H9 (cell line): ENCODE measurements at regions not wholly inside any gene's neighbourhood (a gene's known extent, or its start where the extent isn't known, plus 50 kb on each side); places are given as distances from the start of the nearest gene placed in this dataset.

Source experiments
- DNase-seq: peaks from one replicate; pipeline ENCODE4 v3.0.0-alpha.2; 2017
- H2AFZ ChIP-seq: one replicate; pipeline ENCODE4 v1.6.1; 2013; ENCODE audit warnings: mild to moderate bottlenecking, low read length, control low read depth, moderate library complexity
- H2AK5ac ChIP-seq: 2 replicates; pipeline ENCODE4 v1.6.1; 2013; ENCODE audit warnings: low read length, control low read depth, mixed read lengths; ENCODE audit not compliant: insufficient read length
- H2BK120ac ChIP-seq: one replicate; pipeline ENCODE4 v1.6.1; 2013; ENCODE audit warnings: low read depth, mild to moderate bottlenecking, low read length, control low read depth, inconsistent platforms; ENCODE audit not compliant: poor library complexity, severe bottlenecking
- H2BK12ac ChIP-seq: 2 replicates; pipeline ENCODE4 v1.6.1; 2013; ENCODE audit warnings: low read length, control low read depth, mixed read lengths, low read depth; ENCODE audit not compliant: insufficient read length
- H2BK15ac ChIP-seq: 2 replicates; pipeline ENCODE4 v1.6.1; 2013; ENCODE audit warnings: low read depth, low read length, control low read depth
- H2BK20ac ChIP-seq: one replicate; pipeline ENCODE4 v1.6.1; 2013; ENCODE audit warnings: low read depth, mild to moderate bottlenecking, low read length, control low read depth, inconsistent platforms; ENCODE audit not compliant: poor library complexity, severe bottlenecking
- H2BK5ac ChIP-seq: 2 replicates; pipeline ENCODE4 v1.6.1; 2013; ENCODE audit warnings: low read length, control low read depth, mixed read lengths; ENCODE audit not compliant: insufficient read length
- H3K14ac ChIP-seq: 2 replicates; pipeline ENCODE4 v1.6.1; 2013; ENCODE audit warnings: low read length, control low read depth; ENCODE audit not compliant: insufficient read depth
- H3K18ac ChIP-seq: 2 replicates; pipeline ENCODE4 v1.6.1; 2013; ENCODE audit warnings: low read depth, mild to moderate bottlenecking, mixed read lengths, low read length, control low read depth; ENCODE audit not compliant: insufficient read length
- H3K23ac ChIP-seq: 2 replicates; pipeline ENCODE4 v1.6.1; 2013; ENCODE audit warnings: low read length, control low read depth, mixed read lengths, low read depth; ENCODE audit not compliant: insufficient read length
- H3K23me2 ChIP-seq: 2 replicates; pipeline ENCODE4 v1.6.1; 2013; ENCODE audit warnings: low read depth, mild to moderate bottlenecking, mixed read lengths, low read length, control low read depth; ENCODE audit not compliant: insufficient read length, poor library complexity, severe bottlenecking
- H3K27ac ChIP-seq: 2 replicates; pipeline ENCODE4 v1.5.1; 2013; ENCODE audit warnings: low read length, control low read depth, mixed read lengths, low read depth; ENCODE audit not compliant: insufficient read length
- H3K27me3 ChIP-seq: 2 replicates; pipeline ENCODE4 v1.6.1; 2013; ENCODE audit warnings: low read length, control low read depth, inconsistent platforms; ENCODE audit not compliant: insufficient read depth
- H3K4ac ChIP-seq: 2 replicates; pipeline ENCODE4 v1.6.1; 2013; ENCODE audit warnings: low read depth, mild to moderate bottlenecking, control low read depth, inconsistent platforms, low read length, moderate library complexity
- H3K4me1 ChIP-seq: 2 replicates; pipeline ENCODE4 v1.6.1; 2013; ENCODE audit warnings: low read length, control low read depth, inconsistent platforms; ENCODE audit not compliant: insufficient read depth
- H3K4me2 ChIP-seq: 2 replicates; pipeline ENCODE4 v1.6.1; 2013; ENCODE audit warnings: low read length, control low read depth, mixed read lengths; ENCODE audit not compliant: insufficient read length, insufficient read depth
- H3K56ac ChIP-seq: 2 replicates; pipeline ENCODE4 v1.6.1; 2013; ENCODE audit warnings: low read depth, mild to moderate bottlenecking, mixed read lengths, low read length, control low read depth; ENCODE audit not compliant: insufficient read length
- H3K79me1 ChIP-seq: 2 replicates; pipeline ENCODE4 v1.6.1; 2013; ENCODE audit warnings: low read depth, mild to moderate bottlenecking, moderate library complexity, low read length, control low read depth, inconsistent platforms; ENCODE audit not compliant: insufficient read depth, poor library complexity, severe bottlenecking
- H3K79me2 ChIP-seq: 2 replicates; pipeline ENCODE4 v1.6.1; 2013; ENCODE audit warnings: low read length, control low read depth, inconsistent platforms; ENCODE audit not compliant: insufficient read depth
- H3K9ac ChIP-seq: 2 replicates; pipeline ENCODE4 v1.6.1; 2013; ENCODE audit warnings: low read length, control low read depth, mixed read lengths; ENCODE audit not compliant: insufficient read length; ENCODE audit errors: extremely low read depth
- H3K9me3 ChIP-seq: one replicate; pipeline ENCODE4 v1.6.1; 2013; ENCODE audit warnings: low read depth, low read length, inconsistent platforms; ENCODE audit not compliant: control insufficient read depth
- H3T11ph ChIP-seq: one replicate; pipeline ENCODE4 v1.6.1; 2013; ENCODE audit warnings: mild to moderate bottlenecking, low read length, control low read depth, inconsistent platforms
- H4K20me1 ChIP-seq: one replicate; pipeline ENCODE4 v1.6.1; 2013; ENCODE audit not compliant: control insufficient read depth, insufficient read length, insufficient read depth
- H4K5ac ChIP-seq: 2 replicates; pipeline ENCODE4 v1.6.1; 2013; ENCODE audit warnings: low read depth, mild to moderate bottlenecking, mixed read lengths, low read length, control low read depth; ENCODE audit not compliant: insufficient read length
- H4K8ac ChIP-seq: replicated peaks from 2 replicates; pipeline ENCODE4 v1.6.1; 2013; ENCODE audit warnings: low read length, control low read depth, mixed read lengths, low read depth; ENCODE audit not compliant: insufficient read length
- H4K91ac ChIP-seq: 2 replicates; pipeline ENCODE4 v1.6.1; 2013; ENCODE audit warnings: low read depth, mild to moderate bottlenecking, moderate library complexity, mixed read lengths, low read length, control low read depth; ENCODE audit not compliant: insufficient read length
- H3K27ac Mint-ChIP-seq, 3 experiments: 2 replicates in 2 of 3; 3 replicates in 1 of 3; pipeline ENCODE4 v1.8.0; 2020 to 2021; ENCODE audit warnings: mixed read lengths in 3 of 3, mild to moderate bottlenecking in 1 of 3, moderate library complexity in 1 of 3
- H3K27me3 Mint-ChIP-seq: 2 replicates; pipeline ENCODE4 v1.8.0; 2021; ENCODE audit warnings: low read depth, mild to moderate bottlenecking, moderate library complexity, mixed read lengths
- H3K36me3 Mint-ChIP-seq, 3 experiments: 2 replicates in 2 of 3; 3 replicates in 1 of 3; pipeline ENCODE4 v1.8.0; 2020 to 2021; ENCODE audit warnings: low read depth in 3 of 3, mixed read lengths in 3 of 3; ENCODE audit not compliant: insufficient read depth in 1 of 3
- H3K4me1 Mint-ChIP-seq, 2 experiments: 2 replicates each; pipeline ENCODE4 v1.8.0; 2020; ENCODE audit warnings: mixed read lengths in 2 of 2
- H3K4me3 Mint-ChIP-seq, 2 experiments: 2 replicates in 1 of 2; 3 replicates in 1 of 2; pipeline ENCODE4 v1.8.0; 2020 to 2021; ENCODE audit warnings: mild to moderate bottlenecking in 2 of 2, mixed read lengths in 2 of 2, moderate library complexity in 1 of 2
- H3K9me3 Mint-ChIP-seq, 2 experiments: 2 replicates in 1 of 2; 3 replicates in 1 of 2; pipeline ENCODE4 v1.8.0; 2020; ENCODE audit warnings: mild to moderate bottlenecking in 2 of 2, mixed read lengths in 2 of 2, moderate library complexity in 1 of 2
- CTCF ChIP-seq: fragments of 200-600 bp; sonication (generic); conservative IDR thresholded peaks from 3 replicates; pipeline ENCODE4 v1.8.0; 2021; ENCODE audit warnings: antibody characterized with exemption, mild to moderate bottlenecking
- WGBS: extraction: QIAGEN DNeasy Blood & Tissue Kit; methylation state at CpG from one replicate; pipeline ENCODE4 v1.1.7; 2013; ENCODE audit warnings: missing lambda C conversion rate, low lambda C conversion rate, mixed read lengths; ENCODE audit not compliant: insufficient read length; ENCODE audit errors: extremely low coverage; 5-methylcytosine and 5-hydroxymethylcytosine counted together

DNA sequence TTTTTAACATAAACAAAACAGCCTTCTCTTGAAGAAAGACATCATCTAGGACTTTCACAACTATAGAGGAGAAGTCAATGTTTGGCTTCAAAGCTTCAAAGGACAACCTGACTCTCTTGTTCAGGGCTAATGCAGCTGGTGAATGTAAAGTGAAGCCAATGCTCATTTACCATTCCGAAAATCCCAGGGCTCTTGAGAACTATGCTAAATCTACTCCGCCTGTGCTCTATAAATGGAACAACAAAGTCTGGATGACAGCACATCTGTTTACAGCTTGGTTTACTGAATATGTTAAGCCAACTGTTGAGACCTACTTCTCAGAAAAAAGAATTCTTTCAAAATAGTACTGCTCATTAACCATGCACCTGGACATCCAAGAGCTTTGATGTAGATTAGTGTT lies 259.8 kb upstream of the NR5A2 start:
- WGBS = no CpG with 5 or more reads among the region's 2 CpGs
- Histone ChIP-seq H4K20me1 (no peaks in the 10 kb centered on the region), H4K8ac (no peak overlapping the region), H3K27me3 (no peaks in the 10 kb centered on the region), H3K23me2 (no peaks in the 10 kb centered on the region), H2BK15ac (no peak overlapping the region), H4K91ac (no peak overlapping the region), H3K23ac (no peak overlapping the region), H4K5ac (no peak overlapping the region), H3K9ac (no peak overlapping the region), H3K56ac (no peak overlapping the region), H3K79me1 (no peaks in the 10 kb centered on the region), H2BK20ac (no peak overlapping the region), H3K9me3 (no peaks in the 10 kb centered on the region), H3K18ac (no peak overlapping the region), H2BK5ac (no peak overlapping the region), H2BK120ac (no peak overlapping the region), H3K4me2 (no peak overlapping the region), H2AK5ac (no peak overlapping the region), H2BK12ac (no peak overlapping the region), H3K79me2 (no peaks in the 10 kb centered on the region), H2AFZ (no peak overlapping the region), H3K4ac (no peak overlapping the region), H3K14ac (no peak overlapping the region), H3T11ph (no peak overlapping the region), H3K4me1 (no peaks in the 10 kb centered on the region), H3K27ac (no peak overlapping the region)
- DNase-seq = no peak
- Mint-ChIP-seq H3K27ac (no peak overlapping the region), H3K4me3 (no peak overlapping the region), H3K36me3 (peaks cover 5 to 18% (median 6%) of the 10 kb centered on the region in 3 experiments; a peak in 6 of 7 replicates), H3K4me1 (no peaks in the 10 kb centered on the region), H3K27me3 (no peaks in the 10 kb centered on the region), H3K9me3 (peaks cover 21 to 27% of the 10 kb centered on the region in 2 experiments)
- no peak for TF ChIP-seq CTCF
